A673 (cell line): ENCODE measurements at regions not wholly inside any gene's neighbourhood (a gene's known extent, or its start where the extent isn't known, plus 50 kb on each side); places are given as distances from the start of the nearest gene placed in this dataset.
"Not testable (repeated sequence)": the region's sequence is repeated elsewhere in the genome, so short reads cannot be mapped to it uniquely, and the experiment has no call there.

ENCODE experiments used
- BruUV-seq: library from RNA; stranded (reverse); fragments of 400-500 nt; replicated peaks from 2 replicates; lab custom pipeline; 2021; lab: Mats Ljungman, UMichigan
- CTCF ChIA-PET: fragments of 300-600 bp; sonication (Branson Sonifier 250); formaldehyde crosslinking; loops from one replicate; lab custom pipeline; 2022; ENCODE audit warnings: antibody characterized with exemption; lab: Charles Lee
- POLR2A ChIA-PET: fragments of 300-600 bp; sonication (Branson Sonifier 250); formaldehyde crosslinking; loops from one replicate; lab custom pipeline; 2022; ENCODE audit warnings: antibody characterized with exemption; ENCODE audit not compliant: low non-redundant PET; lab: Charles Lee
- DNase-seq: peaks from one replicate; pipeline ENCODE4 v3.0.0-alpha.2; 2015; ENCODE audit warnings: low spot score
- H3K27ac ChIP-seq: fragments of 200-600 bp; sonication (generic); 2 replicates; pipeline ENCODE4 v1.5.1; 2016; ENCODE audit warnings: mixed run types, low read depth, mild to moderate bottlenecking, mixed read lengths, antibody characterized with exemption, low read length; ENCODE audit not compliant: poor library complexity, severe bottlenecking
- H3K27me3 ChIP-seq: fragments of 200-600 bp; sonication (generic); replicated peaks from 2 replicates; pipeline ENCODE4 v1.6.1; 2017; ENCODE audit warnings: mixed run types, low read depth, mild to moderate bottlenecking, mixed read lengths, antibody characterized with exemption, low read length; ENCODE audit not compliant: insufficient read depth, poor library complexity
- H3K36me3 ChIP-seq: fragments of 200-600 bp; sonication (generic); 2 replicates; pipeline ENCODE4 v1.6.1; 2016; ENCODE audit warnings: mixed run types, mild to moderate bottlenecking, mixed read lengths, antibody characterized with exemption, low read length; ENCODE audit not compliant: insufficient read depth, poor library complexity, severe bottlenecking
- H3K4me1 ChIP-seq: fragments of 200-600 bp; sonication (generic); 2 replicates; pipeline ENCODE4 v1.6.1; 2017; ENCODE audit warnings: mixed run types, mild to moderate bottlenecking, mixed read lengths, antibody characterized with exemption, low read length; ENCODE audit not compliant: insufficient read depth, poor library complexity, severe bottlenecking
- H3K4me3 ChIP-seq: fragments of 200-600 bp; sonication (generic); 2 replicates; pipeline ENCODE4 v1.5.1; 2016; ENCODE audit warnings: low read depth, mixed run types, mild to moderate bottlenecking, mixed read lengths, low read length; ENCODE audit not compliant: poor library complexity, severe bottlenecking
- H3K9me3 ChIP-seq: fragments of 200-600 bp; sonication (generic); 2 replicates; pipeline ENCODE4 v1.6.1; 2016; ENCODE audit warnings: mixed run types, low read depth, mild to moderate bottlenecking, mixed read lengths, antibody characterized with exemption, low read length; ENCODE audit not compliant: poor library complexity, severe bottlenecking
- CTCF ChIP-seq: fragments of 300-800, 200-600 bp; sonication (generic); conservative IDR thresholded peaks from 2 replicates; pipeline ENCODE4 v1.5.1; 2017; ENCODE audit warnings: low read depth, mild to moderate bottlenecking, antibody characterized with exemption, low read length, moderate library complexity, mixed read lengths
- EZH2 ChIP-seq: fragments of 200-600 bp; sonication (generic); IDR thresholded peaks from 2 replicates; pipeline ENCODE4 v1.6.1; 2017; ENCODE audit warnings: borderline replicate concordance, low read depth, mild to moderate bottlenecking, mixed read lengths, antibody characterized with exemption, low read length; ENCODE audit not compliant: poor library complexity, severe bottlenecking
- intact Hi-C: fragments of 100-400 bp; cut with micrococcal nuclease; formaldehyde crosslinking; loops from one replicate; pipeline ENCODE4 v1.10.0; 2022; ENCODE audit not compliant: unreplicated experiment

- TF ChIP-seq CTCF, result no peak
- TF ChIP-seq EZH2, result no peak
- ChIA-PET POLR2A (no interaction called here), CTCF (no interaction called here)
- intact Hi-C loops, result no loop called here
- Histone ChIP-seq H3K27ac (no peak overlapping the region), H3K27me3 (peaks cover 28% of the 10 kb centered on the region), H3K36me3 (no peaks in the 10 kb centered on the region), H3K4me3 (no peak overlapping the region), H3K9me3 (no peaks in the 10 kb centered on the region), H3K4me1 (no peaks in the 10 kb centered on the region)
- no TSS peak for BruUV-seq
- no peak for DNase-seq
Measured at GRCh38 chr2:126952216-126952615, 53.5 kb downstream of the TEX51 start.

- H3K9me3 ChIP-seq, result no peaks in the 10 kb centered on the region
- DNase-seq, result no peak
- peaks cover 28% of the 10 kb centered on the region for H3K27me3 ChIP-seq
- no TSS peak for BruUV-seq
- ChIA-PET POLR2A (no interaction called here), CTCF (no interaction called here)
- no peaks in the 10 kb centered on the region for H3K36me3 ChIP-seq
- H3K27ac ChIP-seq, result no peak overlapping the region
- TF ChIP-seq EZH2 (no peak), CTCF (no peak)
- H3K4me3 ChIP-seq, result no peak overlapping the region
- H3K4me1 ChIP-seq, result no peaks in the 10 kb centered on the region
- intact Hi-C loops, result no loop called here
Measured at GRCh38 chr2:126953483-126953882, 54.8 kb downstream of the TEX51 start.

- Histone ChIP-seq H3K27me3 (peaks cover 23% of the 10 kb centered on the region), H3K27ac (no peak overlapping the region), H3K4me1 (no peaks in the 10 kb centered on the region), H3K4me3 (no peak overlapping the region), H3K36me3 (no peaks in the 10 kb centered on the region), H3K9me3 (no peaks in the 10 kb centered on the region)
- ChIA-PET CTCF (no interaction called here), POLR2A (no interaction called here)
- no TSS peak for BruUV-seq
- no peak for TF ChIP-seq CTCF
- no peak for TF ChIP-seq EZH2
- intact Hi-C loops, result no loop called here
- DNase-seq, result no peak
Measured at GRCh38 chr2:126954831-126955230, 56.1 kb downstream of the TEX51 start.

- H3K36me3 ChIP-seq, H3K4me1 ChIP-seq, H3K27ac ChIP-seq, BruUV-seq, POLR2A ChIA-PET, DNase-seq, H3K9me3 ChIP-seq, CTCF ChIA-PET, intact Hi-C loops, H3K4me3 ChIP-seq: not testable (repeated sequence)
- H3K27me3 ChIP-seq, result peaks cover 23% of the 10 kb centered on the region
Measured at GRCh38 chr2:126956773-126957172, 58.1 kb downstream of the TEX51 start.
